ENCODE measurements at regions not wholly inside any gene's neighbourhood (a gene's known extent, or its start where the extent isn't known, plus 50 kb on each side); places are given as distances from the start of the nearest gene placed in this dataset.

- TF ChIP-seq CTCF (IDR thresholded peaks at IDR 0.05) (no peak), POLR2A (IDR thresholded peaks at IDR 0.05) (no peak)
Observed at GRCh38 chr7:142365410-142365842, 107.6 kb upstream of the PRSS58 start.
